GM18508 (cell line): ENCODE measurements at regions not wholly inside any gene's neighbourhood (a gene's known extent, or its start where the extent isn't known, plus 50 kb on each side); places are given as distances from the start of the nearest gene placed in this dataset.

Experiments used
- ATAC-seq: cut with Tn5 transposase; IDR thresholded peaks from one replicate; pipeline ENCODE4 v1.9.1; 2021; ENCODE audit warnings: moderate number of reproducible peaks; ENCODE audit not compliant: insufficient read depth, unreplicated experiment

GRCh38 chr4:24130637-24131036, 240.8 kb upstream of the PPARGC1A start:
- no peak for ATAC-seq

- no peak for ATAC-seq
These were observed 236.9 kb upstream of the PPARGC1A start for GRCh38 chr4:24126776-24127175.

GRCh38 chr4:24121395-24122175, 231.7 kb upstream of the PPARGC1A start:
- ATAC-seq, result no peak

- ATAC-seq, result no peak
These were observed 228.1 kb upstream of the PPARGC1A start for GRCh38 chr4:24117975-24118374.

- ATAC-seq, result no peak
These were observed 226.3 kb upstream of the PPARGC1A start for GRCh38 chr4:24116107-24116506.

- no peak for ATAC-seq
These were observed 225.2 kb upstream of the PPARGC1A start for GRCh38 chr4:24114919-24115500.

GRCh38 chr4:24114444-24114843, 224.6 kb upstream of the PPARGC1A start:
- no peak for ATAC-seq

GRCh38 chr4:24112466-24112865, 222.6 kb upstream of the PPARGC1A start:
- ATAC-seq, result no peak

GRCh38 chr4:24108567-24108966, 218.7 kb upstream of the PPARGC1A start:
- ATAC-seq, result no peak

- no peak for ATAC-seq
These were observed 215.6 kb upstream of the PPARGC1A start for GRCh38 chr4:24105327-24106038.

- ATAC-seq, result no peak
These were observed 214.3 kb upstream of the PPARGC1A start for GRCh38 chr4:24104158-24104565.

- no peak for ATAC-seq
These were observed 213.7 kb upstream of the PPARGC1A start for GRCh38 chr4:24103434-24104157.

- ATAC-seq, result no peak
These were observed 212.8 kb upstream of the PPARGC1A start for GRCh38 chr4:24102621-24103020.

- no peak for ATAC-seq
These were observed 206.8 kb upstream of the PPARGC1A start for GRCh38 chr4:24096603-24097002.

- no peak for ATAC-seq
These were observed 204.9 kb upstream of the PPARGC1A start for GRCh38 chr4:24094726-24095125.

GRCh38 chr4:24093446-24093845, 203.6 kb upstream of the PPARGC1A start:
- no peak for ATAC-seq

GRCh38 chr4:24091639-24092233, 201.9 kb upstream of the PPARGC1A start:
- no peak for ATAC-seq

- ATAC-seq, result no peak
These were observed 200.1 kb upstream of the PPARGC1A start for GRCh38 chr4:24089851-24090534.

- ATAC-seq, result no peak
These were observed 191.0 kb upstream of the PPARGC1A start for GRCh38 chr4:24080871-24081270.
